ENCODE measurements at regions not wholly inside any gene's neighbourhood (a gene's known extent, or its start where the extent isn't known, plus 50 kb on each side); places are given as distances from the start of the nearest gene placed in this dataset.

- Histone ChIP-seq H3K4me1 (replicated peaks in 1 of 4; ENCODE audit: control insufficient read depth in 3 of 4, insufficient read depth in 4 of 4, low read length in 3 of 4) (peaks cover 0 to 4% (median 2%) of the 10 kb centered on the region in 4 experiments; a peak in 3 of 7 replicates), H3K4me3 (ENCODE audit: extremely low read depth in 1 of 4, insufficient read depth in 2 of 4, low read depth in 3 of 4, low read length in 4 of 4) (no peak overlapping the region), H4K20me1 (replicated peaks in 1 of 2; ENCODE audit: control insufficient read depth in 1 of 2, insufficient read depth in 2 of 2, low read length in 2 of 2) (no peaks in the 10 kb centered on the region), H2AFZ (ENCODE audit: low read length) (no peak overlapping the region), H2AK5ac (ENCODE audit: low read depth, low read length) (no peak overlapping the region), H3K18ac (ENCODE audit: extremely low read depth, low read length) (no peak overlapping the region), H3K4me2 (ENCODE audit: insufficient read depth in 1 of 2, low read depth in 2 of 2, low read length in 2 of 2) (no peak overlapping the region), H4K91ac (replicated peaks; ENCODE audit: insufficient read length, low read length) (no peak overlapping the region), H3K56ac (replicated peaks; ENCODE audit: insufficient read length, low read depth, low read length) (no peak overlapping the region), H3K4ac (replicated peaks; ENCODE audit: insufficient read length, low read depth, low read length) (no peak overlapping the region), H2BK120ac (replicated peaks; ENCODE audit: low read depth, low read length) (no peak overlapping the region), H2BK20ac (ENCODE audit: low read length) (no peak overlapping the region), H2BK5ac (ENCODE audit: low read depth, low read length) (no peak overlapping the region), H3K9ac (replicated peaks in 1 of 4; ENCODE audit: extremely low read depth in 1 of 4, low read depth in 3 of 4, low read length in 3 of 4) (no peak overlapping the region), H3K27ac (ENCODE audit: low read depth, low read length) (no peak overlapping the region), H4K5ac (ENCODE audit: insufficient read length, low read depth, low read length) (no peak overlapping the region), H3K23me2 (ENCODE audit: low read depth, low read length) (no peaks in the 10 kb centered on the region; the same call in 1 of the 2 replicates), H3K79me1 (ENCODE audit: low read depth, low read length) (no peaks in the 10 kb centered on the region), H2BK12ac (ENCODE audit: low read depth, low read length) (no peak overlapping the region), H3K23ac (ENCODE audit: insufficient read length) (no peak overlapping the region), H3K79me2 (ENCODE audit: control insufficient read depth in 1 of 2, insufficient read depth in 2 of 2, low read length in 2 of 2) (no peaks in the 10 kb centered on the region), H3K27me3 (replicated peaks in 1 of 4; ENCODE audit: control insufficient read depth in 3 of 4, extremely low read depth in 1 of 4, insufficient read depth in 3 of 4, low read length in 3 of 4) (no peaks in the 10 kb centered on the region), H4K8ac (ENCODE audit: extremely low read depth, insufficient read depth, low read length) (no peak overlapping the region), H3K14ac (ENCODE audit: insufficient read length) (no peak overlapping the region), H3K36me3 (ENCODE audit: control insufficient read depth in 2 of 4, insufficient read depth in 4 of 4, low read length in 3 of 4) (no peaks in the 10 kb centered on the region), H3K9me3 (ENCODE audit: insufficient read depth in 2 of 2, low read depth in 1 of 2, low read length in 1 of 2) (no peaks in the 10 kb centered on the region), H2BK15ac (ENCODE audit: low read length) (no peak overlapping the region)
- CTCF ChIA-PET (ENCODE audit: partially characterized antibody): no interaction called here
- DNase-seq (ENCODE audit: low read depth in 1 of 2, low spot score in 2 of 2) (no peak), FAIRE-seq (no peak)
- POLR2A ChIA-PET (ENCODE audit: partially characterized antibody): no interaction called here
- 88% methylated on average over 2 of the region's 2 CpGs; no CpG with 5 or more reads in 1 of the 2 experiments for WGBS, 2 experiments (ENCODE audit: extremely low coverage in 1 of 2, insufficient coverage in 1 of 2, insufficient read length in 1 of 2, insufficient replicate concordance in 2 of 2, low coverage in 1 of 2, low lambda C conversion rate in 2 of 2, missing lambda C conversion rate in 1 of 2)
- TF ChIP-seq HDAC6 (IDR thresholded peaks at IDR 0.05; ENCODE audit: low read depth, low read length) (no peak), BRCA1 (IDR thresholded peaks at IDR 0.05; ENCODE audit: low read depth, low read length) (no peak), SIX5 (IDR thresholded peaks at IDR 0.05; ENCODE audit: low read depth, low read length) (no peak), SP4 (IDR thresholded peaks at IDR 0.05; ENCODE audit: low read length) (no peak), RXRA (IDR thresholded peaks at IDR 0.05; ENCODE audit: insufficient read depth, low read depth, low read length) (no peak), SUZ12 (IDR thresholded peaks at IDR 0.05; ENCODE audit: low read length) (no peak), TEAD4 (IDR thresholded peaks at IDR 0.05; ENCODE audit: low read depth, low read length) (no peak), TCF12 (IDR thresholded peaks at IDR 0.05; ENCODE audit: low read depth, low read length) (no peak), EGR1 (IDR thresholded peaks at IDR 0.05; ENCODE audit: borderline replicate concordance, low read depth, low read length) (no peak), FOSL1 (IDR thresholded peaks at IDR 0.05; ENCODE audit: insufficient read depth, low read depth, low read length) (no peak), EZH2 (IDR thresholded peaks at IDR 0.05; ENCODE audit: low read depth, low read length, severe bottlenecking) (no peak), RBBP5 (IDR thresholded peaks at IDR 0.05; ENCODE audit: borderline replicate concordance, low read depth, low read length) (no peak), KDM4A (IDR thresholded peaks at IDR 0.05; ENCODE audit: low read depth, low read length, severe bottlenecking) (no peak), SRF (IDR thresholded peaks at IDR 0.05; ENCODE audit: low read depth, low read length) (no peak), BACH1 (IDR thresholded peaks at IDR 0.05; ENCODE audit: low read length) (no peak), CHD2 (IDR thresholded peaks at IDR 0.05; ENCODE audit: low read length) (no peak), JUND (IDR thresholded peaks at IDR 0.05; ENCODE audit: low read length) (no peak)
Observed at GRCh38 chr1:220426989-220427388, 100.9 kb upstream of the MARK1 start.

Data from H1 (cell line).